ENCODE measurements at regions not wholly inside any gene's neighbourhood (a gene's known extent, or its start where the extent isn't known, plus 50 kb on each side); places are given as distances from the start of the nearest gene placed in this dataset.
"Not testable (repeated sequence)": the region's sequence is repeated elsewhere in the genome, so short reads cannot be mapped to it uniquely, and the experiment has no call there.

- DNase-seq = no peak
- Histone ChIP-seq H3K4me3 (ENCODE audit: low read depth, low read length) (no peak overlapping the region), H3K27me3 (no peaks in the 10 kb centered on the region), H3K9me3 (no peaks in the 10 kb centered on the region; the same call in 1 of the 2 replicates), H3K36me3 (no peaks in the 10 kb centered on the region), H3K4me1 (no peaks in the 10 kb centered on the region)
- TF ChIP-seq CTCF (IDR thresholded peaks at IDR 0.05; ENCODE audit: low read depth, low read length) = no peak
Observed at GRCh38 chr6:76174722-76175121, 102.3 kb upstream of the IMPG1 start.

GRCh38 chr6:76166874-76167273, 94.4 kb upstream of the IMPG1 start:
- H3K9me3 ChIP-seq = no peaks in the 10 kb centered on the region
- no peak overlapping the region for H3K4me3 ChIP-seq (ENCODE audit: low read depth, low read length)
- TF ChIP-seq CTCF (IDR thresholded peaks at IDR 0.05; ENCODE audit: low read depth, low read length) = no peak
- H3K4me1 ChIP-seq = no peaks in the 10 kb centered on the region
- H3K27me3 ChIP-seq = no peaks in the 10 kb centered on the region
- H3K36me3 ChIP-seq = no peaks in the 10 kb centered on the region
- DNase-seq = no peak

- H3K36me3 ChIP-seq = no peaks in the 10 kb centered on the region
- H3K27me3 ChIP-seq = no peaks in the 10 kb centered on the region
- DNase-seq = no peak
- H3K4me3 ChIP-seq (ENCODE audit: low read depth, low read length) = no peak overlapping the region
- TF ChIP-seq CTCF (IDR thresholded peaks at IDR 0.05; ENCODE audit: low read depth, low read length) = no peak
- H3K9me3 ChIP-seq = no peaks in the 10 kb centered on the region
- H3K4me1 ChIP-seq = no peaks in the 10 kb centered on the region
Observed at GRCh38 chr6:76166297-76166696, 93.8 kb upstream of the IMPG1 start.

- no peak overlapping the region for H3K4me3 ChIP-seq (ENCODE audit: low read depth, low read length)
- TF ChIP-seq CTCF (IDR thresholded peaks at IDR 0.05; ENCODE audit: low read depth, low read length) = no peak
- no peak for DNase-seq
- H3K4me1 ChIP-seq = no peaks in the 10 kb centered on the region
- no peaks in the 10 kb centered on the region for H3K27me3 ChIP-seq
- no peaks in the 10 kb centered on the region for H3K9me3 ChIP-seq
- no peaks in the 10 kb centered on the region for H3K36me3 ChIP-seq
Observed at GRCh38 chr6:76165471-76166221, 93.2 kb upstream of the IMPG1 start.

GRCh38 chr6:76162811-76163210, 90.3 kb upstream of the IMPG1 start:
- Histone ChIP-seq H3K4me1 (no peaks in the 10 kb centered on the region), H3K9me3 (no peaks in the 10 kb centered on the region), H3K4me3 (ENCODE audit: low read depth, low read length) (no peak overlapping the region), H3K27me3 (no peaks in the 10 kb centered on the region), H3K36me3 (no peaks in the 10 kb centered on the region)
- no peak for DNase-seq
- TF ChIP-seq CTCF (IDR thresholded peaks at IDR 0.05; ENCODE audit: low read depth, low read length) = no peak

GRCh38 chr6:76157800-76158199, 85.3 kb upstream of the IMPG1 start:
- H3K9me3 ChIP-seq; H3K36me3 ChIP-seq; H3K4me1 ChIP-seq; DNase-seq; H3K4me3 ChIP-seq (ENCODE audit: low read depth, low read length); H3K27me3 ChIP-seq: not testable (repeated sequence)
